ENCODE measurements at regions not wholly inside any gene's neighbourhood (a gene's known extent, or its start where the extent isn't known, plus 50 kb on each side); places are given as distances from the start of the nearest gene placed in this dataset.

GRCh38 chr21:24369278-24369677, 1238.0 kb downstream of the MRPL39 start:
- TF ChIP-seq CTCF (IDR thresholded peaks at IDR 0.05): no peak
- no peak for TF ChIP-seq POLR2A (IDR thresholded peaks at IDR 0.05)
